Panc1 (cell line): ENCODE measurements at regions not wholly inside any gene's neighbourhood (a gene's known extent, or its start where the extent isn't known, plus 50 kb on each side); places are given as distances from the start of the nearest gene placed in this dataset.

ENCODE experiments used
- CTCF ChIP-seq: fragments of 450-650 bp; IDR thresholded peaks from 2 replicates; pipeline ENCODE4 v1.5.1; 2017; ENCODE audit warnings: mild to moderate bottlenecking
- POLR2AphosphoS5 ChIP-seq: IDR thresholded peaks from 2 replicates; pipeline ENCODE4 v1.6.1; 2012; ENCODE audit warnings: mild to moderate bottlenecking, low read depth, low read length, moderate library complexity
- REST ChIP-seq, 2 experiments: IDR thresholded peaks; 2 replicates each; pipeline ENCODE4 v1.6.1; 2011 to 2012; ENCODE audit warnings: low read depth in 2 of 2, control low read depth in 1 of 2, low read length in 1 of 2, mild to moderate bottlenecking in 1 of 2, moderate library complexity in 1 of 2; ENCODE audit not compliant: insufficient read depth in 1 of 2
- SIN3A ChIP-seq: IDR thresholded peaks from 2 replicates; pipeline ENCODE4 v1.6.1; 2012; ENCODE audit warnings: low read depth, mild to moderate bottlenecking, low read length, moderate library complexity, borderline replicate concordance; ENCODE audit not compliant: insufficient read depth
- TCF7L2 ChIP-seq: IDR thresholded peaks from 2 replicates; pipeline ENCODE4 v1.6.1; 2011; ENCODE audit warnings: mild to moderate bottlenecking, low read depth, low read length, inconsistent platforms

- TF ChIP-seq REST (IDR thresholded peaks at IDR 0.05; ENCODE audit: insufficient read depth in 1 of 2, low read depth in 2 of 2, low read length in 1 of 2): no peak
- TF ChIP-seq CTCF: no peak
- no peak for TF ChIP-seq POLR2AphosphoS5
- no peak for TF ChIP-seq SIN3A
- TF ChIP-seq TCF7L2: no peak
Measured at GRCh38 chr10:6716516-6716915, 136.4 kb upstream of the PRKCQ start.
